HepG2 (cell line): ENCODE measurements at regions not wholly inside any gene's neighbourhood (a gene's known extent, or its start where the extent isn't known, plus 50 kb on each side); places are given as distances from the start of the nearest gene placed in this dataset.

ENCODE experiments used
- GATAD1 ChIP-seq: IDR thresholded peaks from 2 replicates; pipeline ENCODE4 v1.6.1; 2016; ENCODE audit warnings: missing genetic modification reagents, missing compliant biosample characterization
- MAFG ChIP-seq: sonication (generic); formaldehyde crosslinking; IDR thresholded peaks from 2 replicates; pipeline ENCODE4 v1.5.1; 2020; ENCODE audit warnings: mild to moderate bottlenecking, missing genetic modification reagents
- MLX ChIP-seq: IDR thresholded peaks from 2 replicates; pipeline ENCODE4 v1.6.1; 2016
- RELA ChIP-seq: sonication (generic); formaldehyde crosslinking; IDR thresholded peaks from 2 replicates; pipeline ENCODE4 v1.4.0; 2020; ENCODE audit warnings: missing genetic modification reagents
- TAF15 ChIP-seq: fragments of 200-400 bp; formaldehyde crosslinking; IDR thresholded peaks from one replicate; pipeline ENCODE4 v1.6.1; 2018; ENCODE audit warnings: mild to moderate bottlenecking, low read depth, low read length; ENCODE audit not compliant: poor library complexity, severe bottlenecking
- ZNF615 ChIP-seq: sonication (generic); formaldehyde crosslinking; IDR thresholded peaks from 2 replicates; pipeline ENCODE4 v1.5.0; 2020; ENCODE audit warnings: mild to moderate bottlenecking, missing genetic modification reagents, borderline replicate concordance
- ZNF883 ChIP-seq: sonication (generic); formaldehyde crosslinking; IDR thresholded peaks from 2 replicates; pipeline ENCODE4 v1.5.1; 2020; ENCODE audit warnings: mild to moderate bottlenecking, missing genetic modification reagents; ENCODE audit errors: not compliant biosample characterization
- TF ChIP-seq, protein P1 (sequence below): sonication (generic); formaldehyde crosslinking; IDR thresholded peaks from 2 replicates; pipeline ENCODE4 v1.5.1; 2020; ENCODE audit warnings: mild to moderate bottlenecking, missing genetic modification reagents, moderate library complexity
- TF ChIP-seq, protein P2 (sequence below): IDR thresholded peaks from 2 replicates; pipeline ENCODE4 v1.6.1; 2016; ENCODE audit warnings: missing compliant biosample characterization, missing genetic modification reagents, borderline replicate concordance
- TF ChIP-seq, protein P3 (sequence below): IDR thresholded peaks from 2 replicates; pipeline ENCODE4 v1.6.1; 2016; ENCODE audit warnings: low read depth, control low read depth

GRCh38 chr6:21707524-21708319 is 114.2 kb downstream of the SOX4 start (continued):
- TF ChIP-seq, protein P1, sequence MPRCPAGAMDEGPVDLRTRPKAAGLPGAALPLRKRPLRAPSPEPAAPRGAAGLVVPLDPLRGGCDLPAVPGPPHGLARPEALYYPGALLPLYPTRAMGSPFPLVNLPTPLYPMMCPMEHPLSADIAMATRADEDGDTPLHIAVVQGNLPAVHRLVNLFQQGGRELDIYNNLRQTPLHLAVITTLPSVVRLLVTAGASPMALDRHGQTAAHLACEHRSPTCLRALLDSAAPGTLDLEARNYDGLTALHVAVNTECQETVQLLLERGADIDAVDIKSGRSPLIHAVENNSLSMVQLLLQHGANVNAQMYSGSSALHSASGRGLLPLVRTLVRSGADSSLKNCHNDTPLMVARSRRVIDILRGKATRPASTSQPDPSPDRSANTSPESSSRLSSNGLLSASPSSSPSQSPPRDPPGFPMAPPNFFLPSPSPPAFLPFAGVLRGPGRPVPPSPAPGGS (CRISPR knock-in tag): no peak
- TF ChIP-seq RELA (no peak), MLX (CRISPR knock-in tag) (no peak), GATAD1 (CRISPR knock-in tag) (no peak), MAFG (CRISPR knock-in tag) (no peak), ZNF615 (CRISPR knock-in tag) (no peak), TAF15 (no peak), ZNF883 (CRISPR knock-in tag) (no peak)
- TF ChIP-seq, protein P2, sequence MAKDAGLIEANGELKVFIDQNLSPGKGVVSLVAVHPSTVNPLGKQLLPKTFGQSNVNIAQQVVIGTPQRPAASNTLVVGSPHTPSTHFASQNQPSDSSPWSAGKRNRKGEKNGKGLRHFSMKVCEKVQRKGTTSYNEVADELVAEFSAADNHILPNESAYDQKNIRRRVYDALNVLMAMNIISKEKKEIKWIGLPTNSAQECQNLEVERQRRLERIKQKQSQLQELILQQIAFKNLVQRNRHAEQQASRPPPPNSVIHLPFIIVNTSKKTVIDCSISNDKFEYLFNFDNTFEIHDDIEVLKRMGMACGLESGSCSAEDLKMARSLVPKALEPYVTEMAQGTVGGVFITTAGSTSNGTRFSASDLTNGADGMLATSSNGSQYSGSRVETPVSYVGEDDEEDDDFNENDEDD (CRISPR knock-in tag): no peak
- TF ChIP-seq, protein P3, sequence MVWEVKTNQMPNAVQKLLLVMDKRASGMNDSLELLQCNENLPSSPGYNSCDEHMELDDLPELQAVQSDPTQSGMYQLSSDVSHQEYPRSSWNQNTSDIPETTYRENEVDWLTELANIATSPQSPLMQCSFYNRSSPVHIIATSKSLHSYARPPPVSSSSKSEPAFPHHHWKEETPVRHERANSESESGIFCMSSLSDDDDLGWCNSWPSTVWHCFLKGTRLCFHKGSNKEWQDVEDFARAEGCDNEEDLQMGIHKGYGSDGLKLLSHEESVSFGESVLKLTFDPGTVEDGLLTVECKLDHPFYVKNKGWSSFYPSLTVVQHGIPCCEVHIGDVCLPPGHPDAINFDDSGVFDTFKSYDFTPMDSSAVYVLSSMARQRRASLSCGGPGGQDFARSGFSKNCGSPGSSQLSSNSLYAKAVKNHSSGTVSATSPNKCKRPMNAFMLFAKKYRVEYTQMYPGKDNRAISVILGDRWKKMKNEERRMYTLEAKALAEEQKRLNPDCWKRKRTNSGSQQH: no peak
